ENCODE measurements at regions not wholly inside any gene's neighbourhood (a gene's known extent, or its start where the extent isn't known, plus 50 kb on each side); places are given as distances from the start of the nearest gene placed in this dataset.

DNA sequence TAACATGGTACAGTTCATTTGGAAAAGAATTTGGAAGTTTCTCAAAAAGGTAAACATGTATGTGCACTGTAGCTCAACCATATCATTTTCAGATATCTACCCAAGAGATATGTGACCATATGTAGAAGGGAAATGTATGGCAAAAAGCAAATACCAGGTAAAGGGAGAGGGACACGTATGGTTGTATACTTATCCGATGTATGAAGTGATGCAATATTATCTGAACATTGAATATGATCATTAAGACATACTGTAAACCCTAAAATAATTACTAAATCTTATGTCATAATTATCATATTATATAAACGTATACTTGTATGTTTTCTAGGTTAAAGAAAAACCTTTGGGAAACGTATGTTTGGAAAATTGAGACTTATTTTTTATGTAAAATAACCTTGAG lies 367.5 kb upstream of the KCND2 start:
- Histone ChIP-seq H4K20me1 (ENCODE audit: control insufficient read depth, insufficient read depth) (no peaks in the 10 kb centered on the region), H3K36me3 (ENCODE audit: control insufficient read depth in 2 of 2, insufficient read depth in 2 of 2, low read length in 1 of 2) (no peaks in the 10 kb centered on the region), H2AFZ (ENCODE audit: control insufficient read depth, low read depth, low read length) (no peak overlapping the region), H3K4me3 (no peak overlapping the region), H3K79me2 (ENCODE audit: control insufficient read depth, insufficient read depth, low read length) (no peaks in the 10 kb centered on the region), H3K27ac (ENCODE audit: control insufficient read depth, insufficient read depth) (no peak overlapping the region), H3K4me1 (ENCODE audit: control insufficient read depth, insufficient read depth, low read length) (no peaks in the 10 kb centered on the region), H3K27me3 (replicated peaks in 1 of 2; ENCODE audit: control insufficient read depth in 2 of 2, insufficient read depth in 2 of 2, low read length in 1 of 2) (no peaks in the 10 kb centered on the region), H3K9ac (ENCODE audit: control insufficient read depth, insufficient read depth, low read length) (no peak overlapping the region), H3K9me3 (replicated peaks; ENCODE audit: control insufficient read depth, insufficient read depth, low read length) (no peaks in the 10 kb centered on the region), H3K4me2 (ENCODE audit: control insufficient read depth, insufficient read depth) (no peak overlapping the region)
- no peak for ATAC-seq
- SMC1A ChIA-PET (ENCODE audit: uncharacterized antibody, unreplicated experiment), result no interaction called here
- POLR2A ChIA-PET, result no interaction called here
- TF ChIP-seq CBX3 (IDR thresholded peaks at IDR 0.05; ENCODE audit: borderline replicate concordance, low read depth) (no peak), PAX5 (IDR thresholded peaks at IDR 0.05; ENCODE audit: borderline replicate concordance, low read depth, low read length) (no peak), KLF5 (IDR thresholded peaks at IDR 0.05; ENCODE audit: partially characterized antibody) (no peak), RAD51 (IDR thresholded peaks at IDR 0.05) (no peak), NFYA (IDR thresholded peaks at IDR 0.05; ENCODE audit: borderline replicate concordance, low read depth, low read length) (no peak), BCL11A (IDR thresholded peaks at IDR 0.05; ENCODE audit: low read depth, low read length) (no peak), POLR2AphosphoS5 (IDR thresholded peaks at IDR 0.05; ENCODE audit: low read length) (no peak), MAX (IDR thresholded peaks at IDR 0.05; ENCODE audit: low read depth, low read length) (no peak), LARP7 (IDR thresholded peaks at IDR 0.05) (no peak), MTA3 (IDR thresholded peaks at IDR 0.05; ENCODE audit: borderline replicate concordance, low read length) (no peak), E2F8 (IDR thresholded peaks at IDR 0.05; ENCODE audit: low read depth, partially characterized antibody) (no peak), BRCA1 (IDR thresholded peaks at IDR 0.05; ENCODE audit: low read depth, low read length) (no peak), CREM (IDR thresholded peaks at IDR 0.05; ENCODE audit: low read depth) (no peak), DPF2 (IDR thresholded peaks at IDR 0.05) (no peak), ZNF592 (IDR thresholded peaks at IDR 0.05) (no peak), TBL1XR1 (IDR thresholded peaks at IDR 0.05; ENCODE audit: low read depth, low read length) (no peak), BHLHE40 (IDR thresholded peaks at IDR 0.05; ENCODE audit: borderline replicate concordance in 1 of 2, low read depth in 2 of 2, low read length in 1 of 2) (no peak)
- TF ChIP-seq, protein P1, sequence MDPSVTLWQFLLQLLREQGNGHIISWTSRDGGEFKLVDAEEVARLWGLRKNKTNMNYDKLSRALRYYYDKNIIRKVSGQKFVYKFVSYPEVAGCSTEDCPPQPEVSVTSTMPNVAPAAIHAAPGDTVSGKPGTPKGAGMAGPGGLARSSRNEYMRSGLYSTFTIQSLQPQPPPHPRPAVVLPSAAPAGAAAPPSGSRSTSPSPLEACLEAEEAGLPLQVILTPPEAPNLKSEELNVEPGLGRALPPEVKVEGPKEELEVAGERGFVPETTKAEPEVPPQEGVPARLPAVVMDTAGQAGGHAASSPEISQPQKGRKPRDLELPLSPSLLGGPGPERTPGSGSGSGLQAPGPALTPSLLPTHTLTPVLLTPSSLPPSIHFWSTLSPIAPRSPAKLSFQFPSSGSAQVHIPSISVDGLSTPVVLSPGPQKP (IDR thresholded peaks at IDR 0.05; ENCODE audit: low read depth, low read length), result no peak
- CTCF ChIA-PET, result interaction anchor here (0.6 kb wide), 1 partner anchor 366 kb away, joined by 3 read pairs; no protein-coding TSS in a partner anchor
- intact Hi-C loops (cut with micrococcal nuclease; ENCODE audit: unreplicated experiment) (no loop called here), in situ Hi-C loops (cut with MboI) (no loop called here)
- BruUV-seq (replicated peaks), result no TSS peak
- RAD21 ChIA-PET (ENCODE audit: unreplicated experiment), result no interaction called here
- WGBS (ENCODE audit: insufficient coverage, insufficient replicate concordance, low lambda C conversion rate, missing lambda C conversion rate), result 43% methylated on average over 4 of the region's 4 CpGs
- FAIRE-seq, result no peak
- DNase-seq (ENCODE audit: low read depth, low spot score), result no peak
